Thymus (tissue), 11 donors: ENCODE measurements at regions not wholly inside any gene's neighbourhood (a gene's known extent, or its start where the extent isn't known, plus 50 kb on each side); places are given as distances from the start of the nearest gene placed in this dataset.

Experiments
- DNase-seq, 9 donors: peaks; one replicate each; pipeline ENCODE4 v3.0.0-alpha.2; 2013; ENCODE audit warnings: low spot score in 9 of 9, low read depth in 6 of 9, missing footprints in 1 of 9
- H3K27ac ChIP-seq, 2 donors: one replicate each; pipeline ENCODE4 v1.5.1; 2013; ENCODE audit warnings: control low read depth in 1 of 2, low read depth in 1 of 2, low read length in 1 of 2, mild to moderate bottlenecking in 1 of 2, moderate library complexity in 1 of 2
- H3K27me3 ChIP-seq, 2 donors: one replicate each; pipeline ENCODE4 v1.5.1; 2013; ENCODE audit warnings: low read length in 1 of 2; ENCODE audit not compliant: control insufficient read depth in 2 of 2, insufficient read depth in 1 of 2
- H3K36me3 ChIP-seq, 2 donors: one replicate each; pipeline ENCODE4 v1.5.1; 2013; ENCODE audit warnings: low read length in 1 of 2, mild to moderate bottlenecking in 1 of 2, moderate library complexity in 1 of 2; ENCODE audit not compliant: control insufficient read depth in 2 of 2, insufficient read depth in 2 of 2
- H3K4me1 ChIP-seq, 2 donors: one replicate each; pipeline ENCODE4 v1.5.1; 2013; ENCODE audit warnings: low read length in 2 of 2; ENCODE audit not compliant: control insufficient read depth in 2 of 2, insufficient read depth in 2 of 2
- H3K4me3 ChIP-seq, 2 donors: one replicate each; pipeline ENCODE4 v1.5.1; 2013; ENCODE audit warnings: low read length in 2 of 2, control low read depth in 1 of 2, mild to moderate bottlenecking in 1 of 2
- H3K9me3 ChIP-seq, 2 donors: one replicate each; pipeline ENCODE4 v1.5.1; 2013; ENCODE audit warnings: low read length in 1 of 2, mild to moderate bottlenecking in 1 of 2; ENCODE audit not compliant: control insufficient read depth in 2 of 2, insufficient read depth in 1 of 2
- WGBS: extraction: QIAGEN DNeasy Blood & Tissue Kit; methylation state at CpG from one replicate; pipeline ENCODE4 v1.1.7; 2013; 5-methylcytosine and 5-hydroxymethylcytosine counted together
- donor health status: healthy.

- no peak overlapping the region for H3K27ac ChIP-seq
- WGBS, result 96% methylated on average over 2 of the region's 2 CpGs
- no peaks in the 10 kb centered on the region for H3K9me3 ChIP-seq
- no peaks in the 10 kb centered on the region for H3K27me3 ChIP-seq
- no peak for DNase-seq
- H3K4me1 ChIP-seq, result peaks cover 0 to under 1% of the 10 kb centered on the region in 2 donors
- no peak overlapping the region for H3K4me3 ChIP-seq
- no peaks in the 10 kb centered on the region for H3K36me3 ChIP-seq
These were observed 431.3 kb downstream of the MAFB start for GRCh38 chr20:40257763-40258162.

- 96% methylated on average over 1 of the region's 1 CpG for WGBS
- Histone ChIP-seq H3K4me3 (no peak overlapping the region), H3K27me3 (no peaks in the 10 kb centered on the region), H3K9me3 (no peaks in the 10 kb centered on the region), H3K36me3 (no peaks in the 10 kb centered on the region), H3K4me1 (no peaks in the 10 kb centered on the region), H3K27ac (no peak overlapping the region)
- no peak for DNase-seq
These were observed 433.7 kb downstream of the MAFB start for GRCh38 chr20:40255365-40255764.

GRCh38 chr20:40254023-40254772 is 434.8 kb downstream of the MAFB start:
- no peak overlapping the region for H3K4me3 ChIP-seq
- 90% methylated on average over 6 of the region's 6 CpGs for WGBS
- H3K36me3 ChIP-seq, result no peaks in the 10 kb centered on the region
- H3K9me3 ChIP-seq, result no peaks in the 10 kb centered on the region
- no peaks in the 10 kb centered on the region for H3K4me1 ChIP-seq
- H3K27me3 ChIP-seq, result no peaks in the 10 kb centered on the region
- no peak for DNase-seq
- no peak overlapping the region for H3K27ac ChIP-seq

- Histone ChIP-seq H3K27me3 (no peaks in the 10 kb centered on the region), H3K4me3 (no peak overlapping the region), H3K36me3 (no peaks in the 10 kb centered on the region), H3K4me1 (no peaks in the 10 kb centered on the region), H3K9me3 (no peaks in the 10 kb centered on the region), H3K27ac (no peak overlapping the region)
- WGBS, result 71% methylated on average over 9 of the region's 9 CpGs
- DNase-seq, result no peak
These were observed 437.6 kb downstream of the MAFB start for GRCh38 chr20:40251284-40251932.

- no peaks in the 10 kb centered on the region for H3K9me3 ChIP-seq
- WGBS, result 89% methylated on average over 3 of the region's 3 CpGs
- no peaks in the 10 kb centered on the region for H3K4me1 ChIP-seq
- no peaks in the 10 kb centered on the region for H3K27me3 ChIP-seq
- H3K36me3 ChIP-seq, result no peaks in the 10 kb centered on the region
- H3K4me3 ChIP-seq, result no peak overlapping the region
- DNase-seq, result no peak
- H3K27ac ChIP-seq, result no peak overlapping the region
These were observed 439.2 kb downstream of the MAFB start for GRCh38 chr20:40249805-40250204.

- H3K9me3 ChIP-seq, result no peaks in the 10 kb centered on the region
- no peaks in the 10 kb centered on the region for H3K4me1 ChIP-seq
These were observed 443.2 kb downstream of the MAFB start for GRCh38 chr20:40245829-40246228.

GRCh38 chr20:40244286-40244685 is 444.8 kb downstream of the MAFB start:
- no peaks in the 10 kb centered on the region for H3K9me3 ChIP-seq
- H3K27ac ChIP-seq, result no peak overlapping the region
- no peaks in the 10 kb centered on the region for H3K27me3 ChIP-seq
- no peaks in the 10 kb centered on the region for H3K36me3 ChIP-seq
- H3K4me3 ChIP-seq, result no peak overlapping the region
- no peak for DNase-seq
- 96% methylated on average over 4 of the region's 4 CpGs for WGBS
- no peaks in the 10 kb centered on the region for H3K4me1 ChIP-seq

More at GRCh38 chr20:40245829-40246228, 443.2 kb downstream of the MAFB start:
- no peaks in the 10 kb centered on the region for H3K27me3 ChIP-seq
- no peak for DNase-seq
- no peak overlapping the region for H3K4me3 ChIP-seq
- no peaks in the 10 kb centered on the region for H3K36me3 ChIP-seq
- H3K27ac ChIP-seq, result no peak overlapping the region

- Histone ChIP-seq H3K36me3 (no peaks in the 10 kb centered on the region), H3K4me3 (no peak overlapping the region), H3K4me1 (no peaks in the 10 kb centered on the region), H3K9me3 (no peaks in the 10 kb centered on the region), H3K27ac (no peak overlapping the region), H3K27me3 (no peaks in the 10 kb centered on the region)
- DNase-seq, result no peak
- 40% methylated on average over 9 of the region's 9 CpGs for WGBS
These were observed 447.3 kb downstream of the MAFB start for GRCh38 chr20:40241596-40242343.

- Histone ChIP-seq H3K9me3 (no peaks in the 10 kb centered on the region), H3K27me3 (no peaks in the 10 kb centered on the region), H3K36me3 (no peaks in the 10 kb centered on the region), H3K27ac (no peak overlapping the region), H3K4me1 (no peaks in the 10 kb centered on the region), H3K4me3 (no peak overlapping the region)
- DNase-seq, result no peak
- 93% methylated on average over 3 of the region's 3 CpGs for WGBS
These were observed 450.5 kb downstream of the MAFB start for GRCh38 chr20:40238511-40238910.
